Activated CD4-positive, alpha-beta memory T cell treated with anti-CD3 and anti-CD28 coated beads for 36 hours (primary cell): ENCODE measurements at regions not wholly inside any gene's neighbourhood (a gene's known extent, or its start where the extent isn't known, plus 50 kb on each side); places are given as distances from the start of the nearest gene placed in this dataset.
A peak's percentile ranks its signal among the peaks of the same experiment; 100 is the strongest.

Experiments used
- CTCF ChIA-PET: fragments of 350-600 bp; sonication (Branson Sonifier 250); formaldehyde crosslinking; loops from one replicate; lab custom pipeline; 2021; ENCODE audit warnings: antibody characterized with exemption, inconsistent platforms; lab: Charles Lee
- POLR2A ChIA-PET: fragments of 350-600 bp; sonication (Branson Sonifier 250); formaldehyde crosslinking; loops from one replicate; lab custom pipeline; 2021; ENCODE audit warnings: antibody characterized with exemption; lab: Charles Lee
- DNase-seq: peaks from one replicate; pipeline ENCODE4 v3.0.0-alpha.2; 2020
- H3K27ac Mint-ChIP-seq: one replicate; pipeline ENCODE4 v1.8.0; 2021; ENCODE audit warnings: mixed read lengths
- H3K27me3 Mint-ChIP-seq: one replicate; pipeline ENCODE4 v1.8.0; 2021; ENCODE audit warnings: mixed read lengths
- H3K36me3 Mint-ChIP-seq: one replicate; pipeline ENCODE4 v1.8.0; 2021; ENCODE audit warnings: mixed read lengths
- H3K4me1 Mint-ChIP-seq: one replicate; pipeline ENCODE4 v1.8.0; 2021; ENCODE audit warnings: low read depth, mixed read lengths
- H3K4me3 Mint-ChIP-seq: one replicate; pipeline ENCODE4 v1.8.0; 2021; ENCODE audit warnings: mild to moderate bottlenecking, mixed read lengths
- H3K9me3 Mint-ChIP-seq: one replicate; pipeline ENCODE4 v1.8.0; 2021; ENCODE audit warnings: mixed read lengths
- intact Hi-C: fragments of 100-400 bp; cut with micrococcal nuclease; formaldehyde crosslinking; loops from one replicate; pipeline ENCODE4 v1.15.1; 2023

- H3K27me3 Mint-ChIP-seq: no peaks in the 10 kb centered on the region
- CTCF ChIA-PET: no interaction called here
- intact Hi-C loops: no loop called here
- peaks cover 8% of the 10 kb centered on the region for H3K9me3 Mint-ChIP-seq
- no peak for DNase-seq
- H3K4me1 Mint-ChIP-seq: no peaks in the 10 kb centered on the region
- POLR2A ChIA-PET: no interaction called here
- no peak overlapping the region for H3K4me3 Mint-ChIP-seq
- H3K27ac Mint-ChIP-seq: no peak overlapping the region
- no peaks in the 10 kb centered on the region for H3K36me3 Mint-ChIP-seq
These were observed 130.3 kb upstream of the STXBP6 start for GRCh38 chr14:25180221-25180620.

- peaks cover 2% of the 10 kb centered on the region for H3K9me3 Mint-ChIP-seq
- CTCF ChIA-PET: no interaction called here
- H3K36me3 Mint-ChIP-seq: no peaks in the 10 kb centered on the region
- DNase-seq: no peak
- POLR2A ChIA-PET: no interaction called here
- H3K27me3 Mint-ChIP-seq: no peaks in the 10 kb centered on the region
- H3K27ac Mint-ChIP-seq: no peak overlapping the region
- H3K4me1 Mint-ChIP-seq: no peaks in the 10 kb centered on the region
- H3K4me3 Mint-ChIP-seq: no peak overlapping the region
- intact Hi-C loops: no loop called here
These were observed 128.3 kb upstream of the STXBP6 start for GRCh38 chr14:25178255-25178654.

- POLR2A ChIA-PET: no interaction called here
- no peak overlapping the region for H3K27ac Mint-ChIP-seq
- CTCF ChIA-PET: interaction anchor here (0.8 to 2.2 kb wide), 6 partner anchors 9 to 441 kb away, joined by 3 to 10 read pairs (median 3); no protein-coding TSS in a partner anchor
- H3K4me1 Mint-ChIP-seq: no peaks in the 10 kb centered on the region
- DNase-seq: no peak
- H3K9me3 Mint-ChIP-seq: no peaks in the 10 kb centered on the region
- H3K27me3 Mint-ChIP-seq: peaks cover 3% of the 10 kb centered on the region
- no peak overlapping the region for H3K4me3 Mint-ChIP-seq
- H3K36me3 Mint-ChIP-seq: no peaks in the 10 kb centered on the region
- intact Hi-C loops: loop anchor here (1.0 to 5.0 kb wide), 2 partner anchors 344 to 441 kb away; no protein-coding TSS in a partner anchor
These were observed 101.2 kb upstream of the STXBP6 start for GRCh38 chr14:25150934-25151790.

- no peaks in the 10 kb centered on the region for H3K36me3 Mint-ChIP-seq
- intact Hi-C loops: loop anchor here (5.0 kb wide), 1 partner anchor 343 kb away; no protein-coding TSS in a partner anchor
- POLR2A ChIA-PET: no interaction called here
- H3K27me3 Mint-ChIP-seq: peaks cover 3% of the 10 kb centered on the region
- H3K4me1 Mint-ChIP-seq: no peaks in the 10 kb centered on the region
- no peak overlapping the region for H3K4me3 Mint-ChIP-seq
- DNase-seq: no peak
- no peak overlapping the region for H3K27ac Mint-ChIP-seq
- CTCF ChIA-PET: no interaction called here
- H3K9me3 Mint-ChIP-seq: no peaks in the 10 kb centered on the region
These were observed 100.5 kb upstream of the STXBP6 start for GRCh38 chr14:25150401-25150800.

GRCh38 chr14:25140411-25140810 lies 90.5 kb upstream of the STXBP6 start:
- H3K4me1 Mint-ChIP-seq: no peaks in the 10 kb centered on the region
- no peaks in the 10 kb centered on the region for H3K9me3 Mint-ChIP-seq
- DNase-seq: no peak
- ChIA-PET CTCF (no interaction called here), POLR2A (no interaction called here)
- no peaks in the 10 kb centered on the region for H3K36me3 Mint-ChIP-seq
- peaks cover 7% of the 10 kb centered on the region for H3K27me3 Mint-ChIP-seq
- intact Hi-C loops: no loop called here
- no peak overlapping the region for H3K27ac Mint-ChIP-seq
- no peak overlapping the region for H3K4me3 Mint-ChIP-seq

GRCh38 chr14:25136811-25137210 lies 86.9 kb upstream of the STXBP6 start:
- H3K4me3 Mint-ChIP-seq: no peak overlapping the region
- no peaks in the 10 kb centered on the region for H3K9me3 Mint-ChIP-seq
- ChIA-PET CTCF (no interaction called here), POLR2A (no interaction called here)
- peaks cover 3% of the 10 kb centered on the region for H3K4me1 Mint-ChIP-seq
- no peak for DNase-seq
- H3K36me3 Mint-ChIP-seq: no peaks in the 10 kb centered on the region
- intact Hi-C loops: no loop called here
- H3K27ac Mint-ChIP-seq: no peak overlapping the region
- peaks cover 22% of the 10 kb centered on the region for H3K27me3 Mint-ChIP-seq

- intact Hi-C loops: no loop called here
- Mint-ChIP-seq H3K36me3 (no peaks in the 10 kb centered on the region), H3K27ac (no peak overlapping the region), H3K27me3 (peaks cover 27% of the 10 kb centered on the region), H3K9me3 (no peaks in the 10 kb centered on the region), H3K4me1 (peaks cover 3% of the 10 kb centered on the region), H3K4me3 (no peak overlapping the region)
- ChIA-PET CTCF (interaction anchor here (1.0 to 5.5 kb wide), 4 partner anchors 14 to 424 kb away, joined by 3 to 64 read pairs (median 8); no protein-coding TSS in a partner anchor), POLR2A (no interaction called here)
- no peak for DNase-seq
These were observed 84.2 kb upstream of the STXBP6 start for GRCh38 chr14:25134184-25134583.

GRCh38 chr14:25132732-25133422 lies 82.9 kb upstream of the STXBP6 start:
- Mint-ChIP-seq H3K4me1 (peaks cover 3% of the 10 kb centered on the region), H3K4me3 (no peak overlapping the region), H3K9me3 (no peaks in the 10 kb centered on the region), H3K36me3 (no peaks in the 10 kb centered on the region), H3K27ac (no peak overlapping the region), H3K27me3 (peaks cover 28% of the 10 kb centered on the region)
- CTCF ChIA-PET: interaction anchor here (0.6 to 5.5 kb wide), 15 partner anchors 9 to 443 kb away, joined by 3 to 64 read pairs (median 4); no protein-coding TSS in a partner anchor
- intact Hi-C loops: loop anchor here (1.0 to 2.0 kb wide), 3 partner anchors 326 to 423 kb away; no protein-coding TSS in a partner anchor
- peak; percentile 54 for DNase-seq
- POLR2A ChIA-PET: no interaction called here

- H3K9me3 Mint-ChIP-seq: no peaks in the 10 kb centered on the region
- H3K36me3 Mint-ChIP-seq: no peaks in the 10 kb centered on the region
- peaks cover 3% of the 10 kb centered on the region for H3K4me1 Mint-ChIP-seq
- no peak overlapping the region for H3K27ac Mint-ChIP-seq
- peaks cover 29% of the 10 kb centered on the region for H3K27me3 Mint-ChIP-seq
- no peak for DNase-seq
- CTCF ChIA-PET: interaction anchor here (0.5 to 5.5 kb wide), 15 partner anchors 8 to 442 kb away, joined by 3 to 64 read pairs (median 4); no protein-coding TSS in a partner anchor
- H3K4me3 Mint-ChIP-seq: no peak overlapping the region
- POLR2A ChIA-PET: no interaction called here
- intact Hi-C loops: loop anchor here (1.0 to 2.0 kb wide), 3 partner anchors 325 to 422 kb away; no protein-coding TSS in a partner anchor
These were observed 82.1 kb upstream of the STXBP6 start for GRCh38 chr14:25132094-25132493.

GRCh38 chr14:25122843-25123242 lies 72.9 kb upstream of the STXBP6 start:
- Mint-ChIP-seq H3K27ac (no peak overlapping the region), H3K4me3 (no peak overlapping the region), H3K36me3 (no peaks in the 10 kb centered on the region), H3K27me3 (peaks cover 3% of the 10 kb centered on the region), H3K4me1 (no peaks in the 10 kb centered on the region), H3K9me3 (no peaks in the 10 kb centered on the region)
- ChIA-PET POLR2A (no interaction called here), CTCF (no interaction called here)
- intact Hi-C loops: loop anchor here (10.0 kb wide), 1 partner anchor 518 kb away; the partner anchor contains the start of gene GZMH
- no peak for DNase-seq

GRCh38 chr14:25122211-25122610 lies 72.3 kb upstream of the STXBP6 start:
- intact Hi-C loops: loop anchor here (10.0 kb wide), 1 partner anchor 517 kb away; the partner anchor contains the start of gene GZMH
- Mint-ChIP-seq H3K36me3 (no peaks in the 10 kb centered on the region), H3K9me3 (no peaks in the 10 kb centered on the region), H3K27ac (no peak overlapping the region), H3K4me3 (no peak overlapping the region), H3K4me1 (no peaks in the 10 kb centered on the region), H3K27me3 (peaks cover 2% of the 10 kb centered on the region)
- ChIA-PET POLR2A (no interaction called here), CTCF (no interaction called here)
- DNase-seq: no peak
